Lung (tissue), 11 donors: ENCODE measurements at regions not wholly inside any gene's neighbourhood (a gene's known extent, or its start where the extent isn't known, plus 50 kb on each side); places are given as distances from the start of the nearest gene placed in this dataset.

Source experiments
- ATAC-seq: fragments of 200-7000 bp; cut with Tn5 transposase; one replicate; pipeline ENCODE4 v1.9.1; 2020; ENCODE audit warnings: moderate number of reproducible peaks; ENCODE audit not compliant: insufficient read depth, low FRiP score
- DNase-seq, 3 donors: peaks; one replicate each; pipeline ENCODE4 v3.0.0-alpha.2; 2013 to 2017
- H3K27ac ChIP-seq, 2 donors: one replicate each; pipeline ENCODE4 v1.5.1; 2013; ENCODE audit warnings: mild to moderate bottlenecking in 2 of 2, moderate library complexity in 2 of 2, control low read depth in 1 of 2, inconsistent platforms in 1 of 2, low read depth in 1 of 2, low read length in 1 of 2
- H3K27me3 ChIP-seq, 3 donors: one replicate each; pipeline ENCODE4 v1.5.1; 2013; ENCODE audit warnings: low read length in 2 of 3; ENCODE audit not compliant: control insufficient read depth in 3 of 3, insufficient read depth in 3 of 3
- H3K36me3 ChIP-seq, 4 donors: one replicate each; pipeline ENCODE4 v1.5.1; 2013; ENCODE audit warnings: low read length in 4 of 4, mild to moderate bottlenecking in 1 of 4, moderate library complexity in 1 of 4; ENCODE audit not compliant: control insufficient read depth in 4 of 4, insufficient read depth in 4 of 4
- H3K4me1 ChIP-seq, 5 donors: one replicate each; pipeline ENCODE4 v1.5.1; 2013; ENCODE audit warnings: low read length in 5 of 5, mild to moderate bottlenecking in 2 of 5, moderate library complexity in 1 of 5; ENCODE audit not compliant: control insufficient read depth in 5 of 5, insufficient read depth in 5 of 5
- H3K4me3 ChIP-seq: one replicate; pipeline ENCODE4 v1.5.1; 2013; ENCODE audit warnings: mild to moderate bottlenecking, control low read depth, moderate library complexity
- H3K9ac ChIP-seq, 2 donors: one replicate each; pipeline ENCODE4 v1.5.1; 2013; ENCODE audit warnings: low read length in 2 of 2, control low read depth in 1 of 2; ENCODE audit not compliant: insufficient read depth in 1 of 2
- H3K9me3 ChIP-seq, 4 donors: one replicate each; pipeline ENCODE4 v1.5.1; 2013; ENCODE audit warnings: low read length in 3 of 4, mild to moderate bottlenecking in 1 of 4, moderate library complexity in 1 of 4; ENCODE audit not compliant: control insufficient read depth in 4 of 4, insufficient read depth in 3 of 4
- WGBS, 2 donors: extraction: QIAGEN DNeasy Blood & Tissue Kit; methylation state at CpG; one replicate each; pipeline ENCODE4 v1.1.7; 2013; 5-methylcytosine and 5-hydroxymethylcytosine counted together
- TF ChIP-seq, protein P1 (sequence below): IDR thresholded peaks from 2 replicates; pipeline ENCODE4 v1.5.1; 2012; ENCODE audit warnings: mild to moderate bottlenecking; ENCODE audit errors: control extremely low read depth, extremely low read depth
- donor health status: control.
- donor health status: control.
- donor health status: Bipolar disorder and iron deficiency.
- donor health status: healthy.
- donor health status: DM: yes; HTN: yes; CAD: no.

DNA sequence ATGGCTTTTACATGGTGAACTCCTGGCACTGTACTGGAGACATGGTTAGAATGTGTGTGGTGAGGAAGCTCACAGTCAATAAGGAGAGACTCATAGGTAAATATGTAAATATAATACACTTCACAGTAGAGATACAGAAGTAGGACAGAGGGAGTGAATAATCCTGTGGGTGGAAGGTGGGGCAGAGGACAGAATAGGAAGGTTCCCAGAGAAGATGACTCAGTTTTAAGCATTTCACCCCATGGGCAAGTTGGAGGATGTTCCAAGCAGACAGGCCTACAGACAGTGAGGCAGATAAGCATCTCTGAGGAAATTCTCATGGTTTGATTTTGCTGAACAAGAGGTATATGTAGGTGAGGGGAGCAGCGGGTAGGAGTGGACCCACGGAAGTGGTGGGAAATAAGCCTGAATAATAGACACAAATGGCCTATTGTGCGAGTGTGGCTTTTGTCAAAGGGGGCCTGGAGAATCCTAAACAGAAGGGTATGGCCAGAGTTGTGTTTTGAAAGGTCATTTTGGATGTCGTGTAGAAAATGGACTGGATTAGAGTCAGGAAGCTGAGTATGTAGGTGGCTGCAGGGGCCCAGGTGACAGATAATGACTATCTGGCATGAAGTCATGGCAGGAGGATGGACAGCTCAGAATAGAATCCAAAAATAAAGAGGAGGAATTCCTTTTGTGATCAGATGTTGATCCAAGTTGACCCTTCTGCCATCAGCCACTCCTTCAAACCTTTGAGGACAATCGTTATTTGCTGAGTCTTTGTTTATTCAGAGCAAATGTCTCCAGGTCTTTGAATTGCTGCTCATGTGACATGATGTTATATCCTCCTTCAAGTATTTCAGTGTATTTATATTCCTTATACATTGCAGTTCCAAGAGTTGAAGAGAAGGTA, 97.3 kb upstream of the THRB start:
- DNase-seq: no peak
- TF ChIP-seq, protein P1, sequence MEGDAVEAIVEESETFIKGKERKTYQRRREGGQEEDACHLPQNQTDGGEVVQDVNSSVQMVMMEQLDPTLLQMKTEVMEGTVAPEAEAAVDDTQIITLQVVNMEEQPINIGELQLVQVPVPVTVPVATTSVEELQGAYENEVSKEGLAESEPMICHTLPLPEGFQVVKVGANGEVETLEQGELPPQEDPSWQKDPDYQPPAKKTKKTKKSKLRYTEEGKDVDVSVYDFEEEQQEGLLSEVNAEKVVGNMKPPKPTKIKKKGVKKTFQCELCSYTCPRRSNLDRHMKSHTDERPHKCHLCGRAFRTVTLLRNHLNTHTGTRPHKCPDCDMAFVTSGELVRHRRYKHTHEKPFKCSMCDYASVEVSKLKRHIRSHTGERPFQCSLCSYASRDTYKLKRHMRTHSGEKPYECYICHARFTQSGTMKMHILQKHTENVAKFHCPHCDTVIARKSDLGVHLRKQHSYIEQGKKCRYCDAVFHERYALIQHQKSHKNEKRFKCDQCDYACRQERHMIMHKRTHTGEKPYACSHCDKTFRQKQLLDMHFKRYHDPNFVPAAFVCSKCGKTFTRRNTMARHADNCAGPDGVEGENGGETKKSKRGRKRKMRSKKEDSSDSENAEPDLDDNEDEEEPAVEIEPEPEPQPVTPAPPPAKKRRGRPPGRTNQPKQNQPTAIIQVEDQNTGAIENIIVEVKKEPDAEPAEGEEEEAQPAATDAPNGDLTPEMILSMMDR: no peak
- Histone ChIP-seq H3K9me3 (no peaks in the 10 kb centered on the region), H3K4me3 (no peak overlapping the region), H3K9ac (no peak overlapping the region), H3K4me1 (peaks cover 2 to 32% (median 10%) of the 10 kb centered on the region in 5 donors), H3K27me3 (no peaks in the 10 kb centered on the region), H3K36me3 (no peaks in the 10 kb centered on the region), H3K27ac (no peak overlapping the region)
- no peak for ATAC-seq
- 84 to 90% methylated on average over 5 of the region's 5 CpGs for WGBS, 2 donors

DNA sequence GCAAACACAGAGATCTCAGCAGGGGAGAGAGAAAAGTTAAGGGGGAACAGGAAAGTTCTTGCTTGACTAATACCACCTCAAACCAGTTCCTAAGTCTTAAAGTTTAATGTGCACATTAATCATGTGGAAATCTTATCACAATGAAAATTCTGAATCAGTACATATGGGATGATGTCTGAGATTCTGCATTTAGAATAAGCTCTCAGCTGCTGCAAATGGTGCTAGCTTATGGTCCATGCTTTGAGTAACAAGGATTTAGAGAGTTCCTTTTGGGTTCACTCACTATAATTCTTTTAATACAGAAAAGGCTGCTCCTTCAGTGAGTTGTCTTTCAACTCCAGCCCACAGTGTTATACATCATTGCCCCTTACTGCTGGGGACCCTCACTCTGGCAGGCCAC, 99.5 kb upstream of the THRB start:
- TF ChIP-seq, protein P1: no peak
- H3K4me1 ChIP-seq: peaks cover 0 to 28% (median under 1%) of the 10 kb centered on the region in 5 donors
- H3K4me3 ChIP-seq: no peak overlapping the region
- no peak overlapping the region for H3K9ac ChIP-seq
- H3K27ac ChIP-seq: no peak overlapping the region
- ATAC-seq (no peak), DNase-seq (no peak)
- no peaks in the 10 kb centered on the region for H3K36me3 ChIP-seq
- H3K9me3 ChIP-seq: no peaks in the 10 kb centered on the region
- no peaks in the 10 kb centered on the region for H3K27me3 ChIP-seq

DNA sequence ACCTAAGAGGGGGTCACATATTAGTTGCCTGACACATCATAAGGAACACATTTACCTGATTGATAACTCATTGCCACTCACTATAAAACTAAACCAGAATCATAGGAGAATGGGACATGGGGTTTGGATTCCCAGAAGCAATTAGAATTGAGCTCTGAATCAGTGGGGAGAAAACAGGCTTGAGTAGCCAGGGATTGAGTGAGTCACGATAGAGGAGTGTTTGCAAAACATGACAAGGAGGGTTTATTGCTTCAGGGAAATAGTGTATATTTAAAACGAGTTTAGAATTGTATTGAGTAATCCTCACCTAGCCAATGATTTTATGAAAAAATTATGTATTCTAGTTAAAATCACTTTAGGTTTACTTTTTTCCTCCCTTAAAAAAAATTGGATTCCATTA, 101.1 kb upstream of the THRB start:
- Histone ChIP-seq H3K36me3 (no peaks in the 10 kb centered on the region), H3K4me3 (no peak overlapping the region), H3K27me3 (no peaks in the 10 kb centered on the region), H3K9ac (no peak overlapping the region), H3K4me1 (peaks cover 0 to 27% (median 0%) of the 10 kb centered on the region in 5 donors), H3K27ac (no peak overlapping the region), H3K9me3 (no peaks in the 10 kb centered on the region)
- TF ChIP-seq, protein P1: no peak
- DNase-seq (no peak), ATAC-seq (no peak)
- WGBS, 2 donors: 58 to 85% methylated on average over 2 of the region's 2 CpGs
